PFSK-1 (cell line): ENCODE measurements at regions not wholly inside any gene's neighbourhood (a gene's known extent, or its start where the extent isn't known, plus 50 kb on each side); places are given as distances from the start of the nearest gene placed in this dataset.

Experiments
- FOXP2 ChIP-seq: optimal IDR thresholded peaks from 2 replicates; pipeline ENCODE3; 2011; ENCODE audit warnings: borderline replicate concordance, control low read depth, inconsistent platforms; ENCODE audit not compliant: insufficient read depth; ENCODE audit errors: extremely low read length, extremely low read depth
- POLR2AphosphoS5 ChIP-seq: IDR thresholded peaks from 2 replicates; pipeline ENCODE4 v1.6.1; 2012; ENCODE audit warnings: low read depth, mild to moderate bottlenecking, control low read depth, low read length, moderate library complexity
- SIN3A ChIP-seq: IDR thresholded peaks from 2 replicates; pipeline ENCODE4 v1.6.1; 2012; ENCODE audit warnings: mild to moderate bottlenecking, low read length, moderate library complexity, borderline replicate concordance; ENCODE audit not compliant: insufficient read depth
- TAF1 ChIP-seq: IDR thresholded peaks from 2 replicates; pipeline ENCODE4 v1.6.1; 2012; ENCODE audit warnings: low read length, control low read depth, borderline replicate concordance; ENCODE audit not compliant: insufficient read depth
- TF ChIP-seq, protein P1 (sequence below), 2 experiments: IDR thresholded peaks; 2 replicates each; pipeline versions ENCODE4 v1.6.1 to v1.8.0; 2011 to 2012; ENCODE audit warnings: low read depth in 2 of 2, low read length in 2 of 2, control low read depth in 1 of 2, inconsistent platforms in 1 of 2, mild to moderate bottlenecking in 1 of 2, moderate library complexity in 1 of 2; ENCODE audit not compliant: insufficient read depth in 1 of 2

DNA sequence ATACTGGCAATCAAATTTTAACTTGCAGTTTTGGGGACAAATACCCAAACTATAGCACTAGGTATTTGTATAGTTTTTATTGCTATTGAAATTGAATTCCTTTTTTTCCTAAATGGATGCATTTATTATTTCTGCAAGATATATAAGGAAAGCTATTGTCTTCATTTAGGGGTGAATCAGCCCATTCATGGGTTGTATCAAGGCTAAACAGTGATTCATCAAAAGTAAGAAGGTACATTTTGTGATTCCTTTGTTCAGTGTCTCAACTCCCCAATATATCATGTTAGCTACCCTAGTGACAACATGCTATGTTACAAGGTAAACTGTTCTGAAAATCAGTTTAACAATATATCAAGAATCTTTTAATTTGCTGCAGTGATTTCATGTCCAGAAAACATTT is 185.7 kb downstream of the PLK2 start:
- TF ChIP-seq SIN3A (no peak), TAF1 (no peak), POLR2AphosphoS5 (no peak), FOXP2 (no peak)
- TF ChIP-seq, protein P1, sequence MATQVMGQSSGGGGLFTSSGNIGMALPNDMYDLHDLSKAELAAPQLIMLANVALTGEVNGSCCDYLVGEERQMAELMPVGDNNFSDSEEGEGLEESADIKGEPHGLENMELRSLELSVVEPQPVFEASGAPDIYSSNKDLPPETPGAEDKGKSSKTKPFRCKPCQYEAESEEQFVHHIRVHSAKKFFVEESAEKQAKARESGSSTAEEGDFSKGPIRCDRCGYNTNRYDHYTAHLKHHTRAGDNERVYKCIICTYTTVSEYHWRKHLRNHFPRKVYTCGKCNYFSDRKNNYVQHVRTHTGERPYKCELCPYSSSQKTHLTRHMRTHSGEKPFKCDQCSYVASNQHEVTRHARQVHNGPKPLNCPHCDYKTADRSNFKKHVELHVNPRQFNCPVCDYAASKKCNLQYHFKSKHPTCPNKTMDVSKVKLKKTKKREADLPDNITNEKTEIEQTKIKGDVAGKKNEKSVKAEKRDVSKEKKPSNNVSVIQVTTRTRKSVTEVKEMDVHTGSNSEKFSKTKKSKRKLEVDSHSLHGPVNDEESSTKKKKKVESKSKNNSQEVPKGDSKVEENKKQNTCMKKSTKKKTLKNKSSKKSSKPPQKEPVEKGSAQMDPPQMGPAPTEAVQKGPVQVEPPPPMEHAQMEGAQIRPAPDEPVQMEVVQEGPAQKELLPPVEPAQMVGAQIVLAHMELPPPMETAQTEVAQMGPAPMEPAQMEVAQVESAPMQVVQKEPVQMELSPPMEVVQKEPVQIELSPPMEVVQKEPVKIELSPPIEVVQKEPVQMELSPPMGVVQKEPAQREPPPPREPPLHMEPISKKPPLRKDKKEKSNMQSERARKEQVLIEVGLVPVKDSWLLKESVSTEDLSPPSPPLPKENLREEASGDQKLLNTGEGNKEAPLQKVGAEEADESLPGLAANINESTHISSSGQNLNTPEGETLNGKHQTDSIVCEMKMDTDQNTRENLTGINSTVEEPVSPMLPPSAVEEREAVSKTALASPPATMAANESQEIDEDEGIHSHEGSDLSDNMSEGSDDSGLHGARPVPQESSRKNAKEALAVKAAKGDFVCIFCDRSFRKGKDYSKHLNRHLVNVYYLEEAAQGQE (IDR thresholded peaks at IDR 0.05; ENCODE audit: insufficient read depth in 1 of 2, low read depth in 2 of 2, low read length in 2 of 2) = no peak

- no peak for TF ChIP-seq TAF1
- TF ChIP-seq, protein P1 (IDR thresholded peaks at IDR 0.05; ENCODE audit: insufficient read depth in 1 of 2, low read depth in 2 of 2, low read length in 2 of 2) = no peak
- TF ChIP-seq SIN3A = no peak
- no peak for TF ChIP-seq FOXP2
- no peak for TF ChIP-seq POLR2AphosphoS5
These were observed 186.2 kb downstream of the PLK2 start for GRCh38 chr5:58273711-58274110.

DNA sequence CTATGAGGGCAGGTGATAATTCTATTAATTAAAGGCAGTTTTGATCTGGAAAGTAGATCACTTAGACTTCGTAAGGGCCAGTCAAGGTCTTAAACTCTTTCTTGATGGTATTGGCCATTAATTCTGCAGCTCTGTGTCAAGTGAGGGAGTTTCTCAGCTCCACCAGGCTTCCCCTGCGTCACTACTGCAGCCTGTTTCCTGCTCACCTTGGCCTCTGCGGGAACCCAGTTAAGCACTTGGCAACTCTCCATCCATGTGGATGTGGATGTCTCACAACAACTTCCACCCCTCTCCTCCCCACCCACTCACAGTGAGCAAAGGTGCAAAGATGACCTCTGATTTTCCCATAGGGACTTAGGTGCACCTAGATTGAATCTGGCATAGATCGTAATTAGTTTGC is 191.6 kb downstream of the PLK2 start:
- no peak for TF ChIP-seq TAF1
- no peak for TF ChIP-seq SIN3A
- no peak for TF ChIP-seq FOXP2

DNA sequence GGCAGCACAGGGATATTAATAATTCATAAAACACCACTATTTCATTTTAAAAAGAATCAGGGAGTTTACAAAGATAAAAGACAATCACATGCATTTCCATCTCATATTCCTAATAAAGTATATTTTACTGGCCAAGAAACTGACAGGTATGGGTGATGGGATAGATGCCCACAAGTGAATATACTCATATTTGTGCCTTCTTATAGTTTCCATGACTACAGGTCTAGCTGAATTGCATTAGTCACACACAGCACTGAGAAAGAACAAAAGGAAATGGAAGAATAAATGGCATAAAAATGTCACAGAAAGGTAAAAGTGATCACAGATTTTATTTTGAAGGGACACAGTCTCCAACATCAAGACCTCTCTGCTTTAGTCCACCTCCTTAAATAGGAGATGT is 193.5 kb downstream of the PLK2 start:
- TF ChIP-seq FOXP2 = no peak
- TF ChIP-seq SIN3A = no peak
- no peak for TF ChIP-seq POLR2AphosphoS5
- no peak for TF ChIP-seq TAF1
- TF ChIP-seq, protein P1 (IDR thresholded peaks at IDR 0.05; ENCODE audit: insufficient read depth in 1 of 2, low read depth in 2 of 2, low read length in 2 of 2) = no peak

- TF ChIP-seq POLR2AphosphoS5 = no peak
- TF ChIP-seq FOXP2 = no peak
- no peak for TF ChIP-seq SIN3A
- no peak for TF ChIP-seq TAF1
- TF ChIP-seq, protein P1 (IDR thresholded peaks at IDR 0.05; ENCODE audit: insufficient read depth in 1 of 2, low read depth in 2 of 2, low read length in 2 of 2) = no peak
These were observed 194.5 kb downstream of the PLK2 start for GRCh38 chr5:58265246-58265930.
